OCI-LY7 (cell line): ENCODE measurements at regions not wholly inside any gene's neighbourhood (a gene's known extent, or its start where the extent isn't known, plus 50 kb on each side); places are given as distances from the start of the nearest gene placed in this dataset.

ENCODE experiments used
- CTCF ChIP-seq: fragments of 200-600 bp; sonication (generic); conservative IDR thresholded peaks from 2 replicates; pipeline ENCODE4 v1.5.1; 2014; ENCODE audit warnings: mild to moderate bottlenecking, antibody characterized with exemption, low read length, moderate library complexity, mixed read lengths
- EZH2phosphoT487 ChIP-seq: fragments of 200-600 bp; sonication (generic); IDR thresholded peaks from 2 replicates; pipeline ENCODE4 v1.6.1; 2018; ENCODE audit warnings: low read depth, borderline replicate concordance, mild to moderate bottlenecking, mixed run types, antibody characterized with exemption, low read length, moderate library complexity, mixed read lengths

- TF ChIP-seq CTCF (no peak), EZH2phosphoT487 (no peak)
These were observed 182.2 kb downstream of the POLR1F start for GRCh38 chr7:19526639-19527038.
